Mucosa of gallbladder (tissue), 1 donor: ENCODE measurements at regions not wholly inside any gene's neighbourhood (a gene's known extent, or its start where the extent isn't known, plus 50 kb on each side); places are given as distances from the start of the nearest gene placed in this dataset.
A peak's percentile ranks its signal among the peaks of the same experiment; 100 is the strongest.
"Not testable (repeated sequence)": the region's sequence is repeated elsewhere in the genome, so short reads cannot be mapped to it uniquely, and the experiment has no call there.

ENCODE experiments used
- DNase-seq: peaks from one replicate; pipeline ENCODE4 v3.0.0-alpha.2; 2020; ENCODE audit warnings: low spot score
- donor health status: DM: no; HTN: no; CAD: no.

DNA sequence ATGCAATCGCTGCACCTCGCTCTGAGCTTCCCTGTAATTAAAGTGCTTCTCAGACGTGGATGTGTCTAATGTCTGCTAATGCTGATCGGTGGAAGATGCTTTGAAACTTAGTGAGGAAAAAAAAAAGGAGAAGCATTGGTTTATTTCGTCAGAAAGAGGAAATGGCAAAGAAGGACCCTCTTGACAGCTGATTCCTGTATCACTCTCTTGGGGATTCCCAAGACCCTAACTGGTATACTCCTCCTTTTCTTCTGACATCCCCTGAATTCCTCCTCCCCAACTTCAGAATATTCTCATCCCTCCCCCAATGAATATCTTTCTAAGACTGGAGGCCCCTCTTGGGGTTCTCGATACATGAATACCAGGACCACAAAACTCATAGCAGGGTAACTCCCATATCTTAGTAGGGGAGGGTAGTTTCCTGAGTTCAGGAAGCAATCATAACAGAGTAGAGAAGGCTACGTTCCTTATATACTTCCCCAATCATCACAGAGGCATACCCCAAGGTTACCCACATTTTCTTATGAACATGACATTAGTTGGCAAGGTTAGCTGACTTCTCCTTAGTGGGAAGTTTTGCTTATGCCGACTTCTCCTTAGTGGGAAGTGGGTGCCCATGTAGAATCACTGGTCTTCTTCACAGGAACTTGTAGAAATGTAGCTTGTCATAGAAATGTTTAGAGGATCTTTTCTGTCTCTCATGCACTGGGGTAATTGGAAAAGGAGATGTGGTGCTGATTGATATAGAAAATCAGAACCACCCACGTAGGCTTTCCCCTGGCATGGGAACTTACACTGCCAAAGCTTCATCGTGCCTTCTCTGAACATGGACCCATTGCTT, 63.8 kb upstream of the ATXN1 start:
- DNase-seq: no peak

DNA sequence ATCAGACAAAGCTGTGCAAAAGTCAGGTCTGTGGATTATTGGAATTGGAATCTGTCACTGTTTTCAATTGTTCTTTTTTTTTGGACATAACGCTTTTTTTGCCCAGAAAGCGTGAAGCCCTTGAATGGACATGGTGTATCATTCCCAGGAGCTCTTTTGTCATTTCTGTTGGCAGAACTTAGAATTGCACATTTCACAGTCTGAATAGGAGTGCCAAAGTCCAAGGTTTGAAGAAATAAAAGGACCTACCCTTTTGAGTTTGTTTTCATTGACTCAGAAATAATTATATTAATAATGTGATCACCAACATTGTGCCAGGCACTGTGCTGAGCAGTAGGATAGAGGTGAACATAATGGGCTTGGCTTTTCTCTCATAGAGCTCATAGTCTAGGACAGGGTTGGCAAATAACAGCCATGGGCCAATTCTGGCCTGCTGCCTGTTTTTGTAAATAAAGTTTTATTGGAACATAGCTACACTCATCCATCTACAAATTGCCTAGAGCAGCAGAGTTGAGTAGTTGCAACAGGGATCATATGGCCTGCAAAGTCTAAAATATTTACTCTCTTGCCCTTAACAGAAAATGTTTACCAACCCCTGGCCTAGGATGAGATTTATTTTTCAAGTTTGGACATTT, 62.6 kb upstream of the ATXN1 start:
- DNase-seq: no peak

DNA sequence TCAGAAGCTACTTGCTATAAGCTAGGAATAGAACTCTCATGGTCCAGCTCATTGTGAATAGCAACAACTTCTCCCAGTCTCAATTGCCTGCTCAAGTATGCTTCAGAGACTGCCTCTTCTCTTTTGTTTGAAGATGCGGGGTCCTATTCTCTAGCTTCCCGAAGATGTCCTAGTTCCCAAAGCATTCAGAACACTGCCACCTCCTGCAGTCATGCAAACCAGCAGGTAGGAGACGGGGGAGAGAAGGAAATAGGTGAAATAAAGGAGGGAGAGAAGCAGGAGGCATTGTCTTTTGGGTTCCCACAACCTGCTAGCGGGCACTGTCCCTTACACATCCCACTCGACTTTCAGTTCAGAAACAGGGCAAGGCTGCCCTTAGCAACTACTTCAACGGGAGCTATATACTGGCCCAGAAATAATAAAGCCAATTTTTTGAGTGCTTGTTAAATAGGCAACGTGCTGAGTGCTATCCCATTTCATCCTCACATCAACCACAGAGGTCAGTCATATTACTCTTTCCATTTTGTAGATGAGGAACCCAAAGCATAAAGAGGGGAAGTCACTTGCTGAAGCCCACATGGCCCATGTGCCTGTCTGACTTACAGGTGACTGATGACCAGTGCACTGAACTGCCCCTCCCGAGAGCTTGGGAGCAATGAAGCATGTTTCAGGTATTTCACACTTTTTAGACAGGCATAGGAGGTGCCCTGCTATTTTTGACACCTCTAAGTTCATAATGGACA, 61.9 kb upstream of the ATXN1 start:
- DNase-seq: no peak

DNA sequence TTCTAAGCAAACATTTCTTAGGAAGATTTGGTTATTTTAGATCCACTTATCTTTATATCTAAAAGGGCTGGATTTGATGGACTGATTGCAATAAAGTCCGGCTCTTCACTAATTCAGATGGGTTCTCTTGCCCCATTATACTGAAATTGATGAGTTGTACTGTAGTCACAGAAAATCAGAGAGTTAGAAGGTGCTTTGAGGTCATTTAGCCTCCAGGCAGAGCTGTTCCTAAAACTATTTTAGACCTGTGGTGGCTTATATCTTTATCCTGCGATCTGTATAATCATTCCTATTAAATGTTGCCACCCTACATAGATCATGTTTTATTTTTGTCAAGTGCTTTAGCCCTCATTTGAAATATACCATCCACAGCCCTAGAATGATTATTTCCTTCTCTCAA, 61.3 kb upstream of the ATXN1 start:
- no peak for DNase-seq

DNA sequence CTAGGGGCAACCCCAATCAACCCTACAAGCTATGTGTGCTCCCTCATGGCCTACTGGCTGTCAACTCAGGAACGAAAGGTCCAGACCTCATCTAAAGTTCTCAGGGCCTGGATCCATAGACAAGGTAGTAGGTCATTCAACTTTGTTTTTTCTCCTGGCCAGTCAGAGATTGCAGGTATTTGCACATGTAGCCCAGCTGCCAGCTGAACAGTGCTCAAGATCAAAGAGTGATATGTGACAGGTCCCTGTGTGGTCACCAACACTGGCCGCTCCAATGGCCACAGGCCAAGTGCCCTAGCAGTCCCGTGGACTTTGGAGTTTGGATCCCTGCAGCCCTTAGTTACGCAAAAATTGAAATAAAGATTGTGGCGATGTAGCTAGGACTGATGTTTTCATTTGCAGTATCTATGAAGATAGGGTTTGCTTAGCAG, 60.6 kb upstream of the ATXN1 start:
- peak; percentile 86 for DNase-seq

DNA sequence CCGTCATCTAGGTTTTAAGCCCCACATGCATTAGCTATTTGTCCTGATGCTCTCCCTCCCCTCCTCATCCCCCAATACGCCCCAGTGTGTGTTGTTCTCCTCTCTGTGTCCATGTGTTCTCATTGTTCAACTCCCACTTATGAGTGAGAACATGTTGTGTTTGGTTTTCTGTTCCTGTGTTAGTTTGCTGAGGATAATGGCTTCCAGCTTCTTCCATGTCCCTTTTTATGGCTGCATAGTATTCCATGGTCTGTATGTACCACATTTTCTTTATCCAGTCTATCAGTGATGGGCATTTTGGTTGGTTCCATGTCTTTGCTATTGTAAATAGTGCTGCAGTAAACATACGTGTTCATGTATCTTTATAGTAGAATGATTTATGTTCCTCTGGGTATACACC, 59.0 kb upstream of the ATXN1 start:
- DNase-seq: not testable (repeated sequence)

DNA sequence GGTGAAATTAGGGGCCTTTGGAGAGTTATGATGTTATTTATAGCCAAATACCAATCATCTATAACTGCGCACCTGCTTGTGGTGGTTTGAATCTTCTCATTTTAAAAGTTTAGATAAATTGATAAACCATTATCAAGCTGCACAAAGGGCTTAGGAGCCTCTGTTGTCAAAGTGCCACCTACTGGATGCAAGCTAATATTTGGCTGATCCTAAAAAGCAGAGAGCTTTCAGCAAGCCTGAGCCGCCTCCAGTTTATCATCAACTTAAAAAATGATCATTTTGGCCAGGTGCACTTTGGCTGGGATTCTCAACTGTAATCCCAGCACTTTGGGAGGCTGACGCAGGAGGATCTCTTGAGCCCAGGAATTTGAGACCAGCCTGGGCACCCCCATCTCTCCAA, 58.5 kb upstream of the ATXN1 start:
- no peak for DNase-seq

DNA sequence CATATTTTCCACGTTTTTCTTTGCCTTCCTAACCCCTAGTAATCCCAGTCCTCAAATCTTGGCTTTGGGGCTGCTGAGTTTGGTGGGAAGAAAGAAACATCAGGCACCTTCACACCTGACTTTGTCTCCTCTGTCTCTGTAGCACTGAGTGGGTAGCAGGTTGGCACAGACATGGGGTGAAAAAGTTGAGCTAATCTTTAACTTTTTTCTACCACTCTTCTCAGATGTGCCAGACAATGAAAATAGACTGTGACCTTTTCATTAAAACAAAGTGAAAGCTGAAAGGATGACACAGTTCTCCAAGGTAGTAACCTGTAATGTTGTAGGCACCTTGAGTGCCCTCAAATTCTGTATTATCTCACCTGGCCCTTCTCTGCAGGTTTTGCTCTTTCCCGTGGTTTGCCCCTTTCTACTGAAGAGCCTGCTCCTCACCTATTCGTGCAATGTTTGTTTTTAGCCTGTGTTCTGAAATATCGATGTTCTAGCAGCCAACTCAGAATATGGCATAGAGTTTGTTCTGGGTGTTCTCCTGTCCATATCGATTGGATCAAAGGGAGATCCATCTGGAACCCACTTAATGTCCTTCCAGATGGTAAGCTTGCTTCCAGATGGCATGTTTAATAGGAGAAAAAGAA, 57.8 kb upstream of the ATXN1 start:
- DNase-seq: no peak

DNA sequence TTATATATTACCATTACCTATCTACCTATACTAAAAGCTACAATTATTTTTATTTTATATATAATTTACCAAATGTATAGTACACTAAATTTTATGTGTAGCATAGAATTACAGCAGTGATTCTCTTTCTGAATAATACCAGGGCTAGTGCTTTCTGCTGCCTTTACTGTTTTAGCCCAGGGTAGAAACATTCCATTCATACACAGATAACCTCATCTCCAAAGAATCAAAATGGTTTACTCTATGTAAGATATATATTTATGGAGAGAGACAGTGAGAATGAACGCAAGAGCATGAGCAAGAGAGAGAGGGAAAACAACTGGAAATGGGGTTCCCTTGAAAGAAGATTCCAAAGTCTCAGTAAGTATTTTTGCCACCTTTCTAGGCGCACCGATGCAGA, 56.3 kb upstream of the ATXN1 start:
- no peak for DNase-seq

DNA sequence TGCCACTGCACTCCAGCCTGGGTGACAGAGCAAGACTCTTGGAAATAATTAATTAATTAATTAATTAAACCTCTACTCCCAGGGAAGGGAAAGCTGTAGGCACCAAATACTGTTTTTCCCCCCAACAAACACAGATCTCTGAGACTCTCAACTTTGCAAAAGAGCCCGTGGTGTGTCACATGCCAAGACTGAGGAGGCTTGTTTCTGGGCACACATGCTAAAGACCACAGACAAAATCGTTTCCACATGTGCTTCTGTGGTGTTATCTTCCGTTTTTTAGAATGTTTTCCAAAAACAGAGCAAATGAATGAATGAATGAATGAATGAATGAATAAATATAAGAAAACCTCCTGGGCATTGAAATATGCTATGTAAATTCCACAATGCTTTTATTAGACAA, 55.6 kb upstream of the ATXN1 start:
- DNase-seq: no peak

DNA sequence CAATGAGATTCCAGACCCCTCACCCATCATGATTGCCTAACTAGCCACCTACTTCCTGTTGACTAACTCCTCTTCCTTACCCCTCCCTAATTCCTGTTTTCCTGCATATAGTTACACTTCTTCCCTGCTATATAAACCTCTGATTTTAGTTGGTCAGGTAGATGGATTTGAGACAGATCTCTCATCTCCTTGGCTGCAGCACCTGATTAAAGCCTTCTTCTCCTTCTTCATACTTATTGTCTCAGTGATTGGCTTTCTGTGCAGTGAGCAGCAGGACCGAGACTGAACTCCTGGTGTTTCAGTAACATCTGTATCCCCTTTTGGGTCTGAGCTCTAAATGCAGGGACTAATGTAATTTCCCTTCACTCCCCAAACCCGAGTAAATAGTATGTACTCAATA, 51.7 kb upstream of the ATXN1 start:
- DNase-seq: no peak

DNA sequence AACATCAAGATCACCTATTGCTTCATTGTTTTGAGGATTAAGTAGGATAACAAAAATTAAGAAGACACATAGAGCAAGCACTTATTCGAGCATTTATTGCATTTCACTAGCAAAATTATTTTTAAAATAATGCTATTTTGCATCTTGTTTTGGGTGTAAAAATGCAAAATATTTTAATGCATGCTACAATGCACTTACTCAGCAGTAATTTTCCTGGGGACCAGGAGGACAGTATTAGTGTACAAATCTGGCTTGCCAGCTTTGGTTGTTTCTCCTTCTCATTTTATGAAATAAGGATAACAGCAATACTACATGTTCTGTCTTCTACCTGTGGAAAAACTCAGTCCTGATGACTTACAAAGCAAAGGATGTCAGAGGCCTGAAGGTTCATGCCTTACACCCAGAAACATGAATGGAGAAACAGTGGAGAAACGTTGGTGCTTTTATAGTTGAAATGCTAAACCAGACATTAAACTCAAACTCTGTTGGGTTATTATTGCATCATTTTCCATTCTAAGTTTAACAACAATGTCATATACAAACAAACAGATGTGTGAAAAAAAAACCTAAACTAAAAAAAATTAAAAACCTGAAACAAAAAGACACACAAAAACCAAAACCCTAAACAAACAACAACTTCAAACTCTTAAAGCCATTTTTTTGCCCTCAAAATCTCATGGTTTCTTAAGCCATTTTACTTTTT, 50.2 kb upstream of the ATXN1 start:
- DNase-seq: no peak
